ENCODE measurements at regions not wholly inside any gene's neighbourhood (a gene's known extent, or its start where the extent isn't known, plus 50 kb on each side); places are given as distances from the start of the nearest gene placed in this dataset.

DNA sequence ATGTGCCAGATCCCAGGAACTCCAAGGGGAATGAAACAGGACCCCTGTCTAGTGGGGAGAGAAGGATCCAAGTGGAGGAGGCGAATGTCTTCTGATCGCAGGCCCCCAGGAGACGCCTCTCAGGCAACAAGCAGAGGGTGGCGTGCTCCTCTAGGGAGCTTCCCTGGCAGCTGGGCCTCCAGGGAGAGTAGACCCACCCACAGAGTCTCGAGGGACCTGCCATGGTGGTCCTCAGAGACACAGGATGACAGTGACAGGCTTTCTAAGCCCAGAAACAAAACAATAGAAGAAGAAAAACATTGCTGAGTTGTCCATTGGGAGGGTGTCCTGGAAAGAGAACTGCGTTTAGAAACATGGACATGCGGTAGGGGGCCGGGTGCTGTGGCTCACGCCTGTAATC, 140.6 kb upstream of the MAP1LC3B2 start:
- POLR2A ChIA-PET: no interaction called here
- WGBS (ENCODE audit: insufficient coverage): 68% methylated on average over 7 of the region's 9 CpGs

DNA sequence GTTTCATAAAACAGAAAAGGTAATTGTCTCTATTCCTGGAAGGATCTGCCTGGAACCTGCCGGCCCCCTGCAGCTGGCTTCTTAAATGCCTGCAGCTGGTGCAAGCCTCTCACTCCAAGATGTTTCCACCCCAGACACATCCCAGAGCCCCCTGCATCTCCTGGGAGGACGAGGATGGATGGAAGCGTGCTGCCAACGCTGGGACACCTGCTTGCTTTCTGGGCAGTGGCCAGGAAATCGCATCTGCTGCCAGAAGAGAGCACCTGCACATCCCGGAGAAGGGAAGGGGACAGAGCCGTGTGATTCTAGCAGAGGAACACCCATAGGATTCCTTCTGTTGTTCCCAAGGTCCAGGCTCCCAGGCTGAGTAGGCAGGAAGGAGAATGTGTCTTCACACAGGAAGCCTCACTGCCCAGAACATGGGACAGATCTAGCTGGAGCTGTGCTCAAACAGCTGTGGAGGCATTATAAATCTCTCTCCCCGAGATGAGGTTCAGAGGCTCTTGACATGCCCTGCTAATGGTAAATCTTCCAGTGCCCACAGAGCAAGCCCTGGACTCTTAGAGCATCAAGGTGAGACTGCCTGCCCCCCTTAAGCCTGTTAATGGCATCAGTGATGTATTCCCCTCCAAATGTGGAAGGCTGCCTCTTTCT, 138.8 kb upstream of the MAP1LC3B2 start:
- WGBS (ENCODE audit: insufficient coverage): 86% methylated on average over 6 of the region's 8 CpGs
- no peaks in the 10 kb centered on the region for H3K27me3 ChIP-seq (replicated peaks in 1 of 4; ENCODE audit: control extremely low read depth in 1 of 4, control insufficient read depth in 3 of 4, insufficient read depth in 4 of 4, low read length in 3 of 4)

More for the DNA sequence above, 140.6 kb upstream of the MAP1LC3B2 start:
- TF ChIP-seq, protein P1, sequence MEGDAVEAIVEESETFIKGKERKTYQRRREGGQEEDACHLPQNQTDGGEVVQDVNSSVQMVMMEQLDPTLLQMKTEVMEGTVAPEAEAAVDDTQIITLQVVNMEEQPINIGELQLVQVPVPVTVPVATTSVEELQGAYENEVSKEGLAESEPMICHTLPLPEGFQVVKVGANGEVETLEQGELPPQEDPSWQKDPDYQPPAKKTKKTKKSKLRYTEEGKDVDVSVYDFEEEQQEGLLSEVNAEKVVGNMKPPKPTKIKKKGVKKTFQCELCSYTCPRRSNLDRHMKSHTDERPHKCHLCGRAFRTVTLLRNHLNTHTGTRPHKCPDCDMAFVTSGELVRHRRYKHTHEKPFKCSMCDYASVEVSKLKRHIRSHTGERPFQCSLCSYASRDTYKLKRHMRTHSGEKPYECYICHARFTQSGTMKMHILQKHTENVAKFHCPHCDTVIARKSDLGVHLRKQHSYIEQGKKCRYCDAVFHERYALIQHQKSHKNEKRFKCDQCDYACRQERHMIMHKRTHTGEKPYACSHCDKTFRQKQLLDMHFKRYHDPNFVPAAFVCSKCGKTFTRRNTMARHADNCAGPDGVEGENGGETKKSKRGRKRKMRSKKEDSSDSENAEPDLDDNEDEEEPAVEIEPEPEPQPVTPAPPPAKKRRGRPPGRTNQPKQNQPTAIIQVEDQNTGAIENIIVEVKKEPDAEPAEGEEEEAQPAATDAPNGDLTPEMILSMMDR (IDR thresholded peaks at IDR 0.05): no peak
- TF ChIP-seq EZH2 (IDR thresholded peaks at IDR 0.05; ENCODE audit: borderline replicate concordance, insufficient read depth, low read depth, low read length, poor library complexity, severe bottlenecking): no peak
- Histone ChIP-seq H3K27ac (ENCODE audit: low read length in 2 of 2) (no peak overlapping the region), H3K9ac (ENCODE audit: low read length) (no peak overlapping the region), H3K27me3 (replicated peaks in 1 of 4; ENCODE audit: control extremely low read depth in 1 of 4, control insufficient read depth in 3 of 4, insufficient read depth in 4 of 4, low read length in 3 of 4) (no peaks in the 10 kb centered on the region), H3K4me3 (ENCODE audit: control extremely low read depth in 1 of 5, extremely low read depth in 1 of 5, insufficient read depth in 1 of 5, low read depth in 2 of 5, low read length in 4 of 5) (no peak overlapping the region), H3K4me2 (replicated peaks; ENCODE audit: low read depth, low read length, poor library complexity, severe bottlenecking) (no peak overlapping the region), H3K36me3 (replicated peaks in 1 of 2; ENCODE audit: control extremely low read depth in 1 of 2, control insufficient read depth in 1 of 2, extremely low read depth in 1 of 2, insufficient read depth in 2 of 2, low read length in 1 of 2) (no peaks in the 10 kb centered on the region), H4K20me1 (ENCODE audit: control insufficient read depth, insufficient read depth, low read length, poor library complexity, severe bottlenecking) (no peaks in the 10 kb centered on the region), H3K4me1 (ENCODE audit: control insufficient read depth in 2 of 2, insufficient read depth in 2 of 2, low read length in 2 of 2) (peaks cover 0 to 4% of the 10 kb centered on the region in 2 donors), H2AFZ (ENCODE audit: insufficient read depth, low read depth, low read length, poor library complexity, severe bottlenecking) (no peak overlapping the region), H3K79me2 (ENCODE audit: control insufficient read depth, insufficient read depth, low read length) (no peaks in the 10 kb centered on the region), H3K9me3 (ENCODE audit: control extremely low read depth in 1 of 3, control insufficient read depth in 2 of 3, insufficient read depth in 1 of 3, low read length in 2 of 3) (peaks cover 0 to 11% (median 9%) of the 10 kb centered on the region in 3 donors)
- no peak for DNase-seq
- H3K4me1 Mint-ChIP-seq: no peaks in the 10 kb centered on the region
- no peaks in the 10 kb centered on the region for H3K27me3 Mint-ChIP-seq
- no peak for ATAC-seq (ENCODE audit: low read depth)
- H3K4me3 Mint-ChIP-seq: no peak overlapping the region
- peaks cover 4% of the 10 kb centered on the region for H3K9me3 Mint-ChIP-seq (ENCODE audit: insufficient read depth)
- CTCF ChIA-PET: no interaction called here
- H3K27ac Mint-ChIP-seq: no peak overlapping the region
- intact Hi-C loops (cut with micrococcal nuclease): no loop called here

More for the DNA sequence above, 138.8 kb upstream of the MAP1LC3B2 start:
- Histone ChIP-seq H3K36me3 (replicated peaks in 1 of 2; ENCODE audit: control extremely low read depth in 1 of 2, control insufficient read depth in 1 of 2, extremely low read depth in 1 of 2, insufficient read depth in 2 of 2, low read length in 1 of 2) (no peaks in the 10 kb centered on the region), H3K79me2 (ENCODE audit: control insufficient read depth, insufficient read depth, low read length) (no peaks in the 10 kb centered on the region), H4K20me1 (ENCODE audit: control insufficient read depth, insufficient read depth, low read length, poor library complexity, severe bottlenecking) (no peaks in the 10 kb centered on the region), H3K4me1 (ENCODE audit: control insufficient read depth in 2 of 2, insufficient read depth in 2 of 2, low read length in 2 of 2) (peaks cover 0 to 4% of the 10 kb centered on the region in 2 donors), H3K27ac (ENCODE audit: low read length in 2 of 2) (no peak overlapping the region), H3K9ac (ENCODE audit: low read length) (no peak overlapping the region), H3K4me3 (ENCODE audit: control extremely low read depth in 1 of 5, extremely low read depth in 1 of 5, insufficient read depth in 1 of 5, low read depth in 2 of 5, low read length in 4 of 5) (no peak overlapping the region), H2AFZ (ENCODE audit: insufficient read depth, low read depth, low read length, poor library complexity, severe bottlenecking) (no peak overlapping the region), H3K9me3 (ENCODE audit: control extremely low read depth in 1 of 3, control insufficient read depth in 2 of 3, insufficient read depth in 1 of 3, low read length in 2 of 3) (peaks cover 0 to 11% (median 9%) of the 10 kb centered on the region in 3 donors), H3K4me2 (replicated peaks; ENCODE audit: low read depth, low read length, poor library complexity, severe bottlenecking) (no peak overlapping the region)
- ATAC-seq (ENCODE audit: low read depth): no peak
- no peak for DNase-seq
- ChIA-PET CTCF (no interaction called here), POLR2A (no interaction called here)
- intact Hi-C loops (cut with micrococcal nuclease): no loop called here
- no peaks in the 10 kb centered on the region for H3K4me1 Mint-ChIP-seq
- H3K27me3 Mint-ChIP-seq: no peaks in the 10 kb centered on the region
- H3K27ac Mint-ChIP-seq: no peak overlapping the region
- peaks cover 4% of the 10 kb centered on the region for H3K9me3 Mint-ChIP-seq (ENCODE audit: insufficient read depth)
- H3K4me3 Mint-ChIP-seq: no peak overlapping the region
- TF ChIP-seq EZH2 (IDR thresholded peaks at IDR 0.05; ENCODE audit: borderline replicate concordance, insufficient read depth, low read depth, low read length, poor library complexity, severe bottlenecking): no peak
- TF ChIP-seq, protein P1 (IDR thresholded peaks at IDR 0.05): no peak

Data from B cell (primary cell).